Fibroblast of lung (primary cell): ENCODE measurements at regions not wholly inside any gene's neighbourhood (a gene's known extent, or its start where the extent isn't known, plus 50 kb on each side); places are given as distances from the start of the nearest gene placed in this dataset.

Experiments
- DNase-seq, 2 donors: peaks; one replicate each; pipeline versions ENCODE4 v3.0.0 to v3.0.0-alpha.2; 2010; ENCODE audit warnings: low read depth in 2 of 2
- H2AFZ ChIP-seq: 2 replicates; pipeline ENCODE4 v1.5.1; 2012; ENCODE audit warnings: low read length, control low read depth, inconsistent platforms
- H3K27ac ChIP-seq: 2 replicates; pipeline ENCODE4 v1.5.1; 2011; ENCODE audit warnings: low read length, control low read depth; ENCODE audit not compliant: insufficient read depth
- H3K27me3 ChIP-seq: 2 replicates; pipeline ENCODE4 v1.5.1; 2011; ENCODE audit warnings: mild to moderate bottlenecking, low read length; ENCODE audit not compliant: control insufficient read depth, insufficient read depth
- H3K36me3 ChIP-seq: 2 replicates; pipeline ENCODE4 v1.5.1; 2011; ENCODE audit warnings: low read length; ENCODE audit not compliant: control insufficient read depth, insufficient read depth
- H3K4me1 ChIP-seq: 2 replicates; pipeline ENCODE4 v1.5.1; 2011; ENCODE audit warnings: low read length; ENCODE audit not compliant: control insufficient read depth, insufficient read depth; ENCODE audit errors: extremely low read depth
- H3K4me2 ChIP-seq: 2 replicates; pipeline ENCODE4 v1.5.1; 2011; ENCODE audit warnings: low read length, control low read depth; ENCODE audit not compliant: insufficient read depth; ENCODE audit errors: extremely low read depth
- H3K4me3 ChIP-seq, 4 experiments: fragments of 200-600 bp in 1 of 4; sonication (generic) in 1 of 4; replicated peaks in 1 of 4; 2 replicates each; pipeline ENCODE4 v1.5.1; 2011 to 2016; ENCODE audit warnings: low read length in 4 of 4, low read depth in 3 of 4, mild to moderate bottlenecking in 3 of 4, control low read depth in 2 of 4, inconsistent platforms in 1 of 4, mixed read lengths in 1 of 4; ENCODE audit not compliant: insufficient read depth in 1 of 4; ENCODE audit errors: control extremely low read depth in 1 of 4
- H3K79me2 ChIP-seq: 2 replicates; pipeline ENCODE4 v1.5.1; 2012; ENCODE audit warnings: mild to moderate bottlenecking, low read length, inconsistent platforms; ENCODE audit not compliant: control insufficient read depth, insufficient read depth
- H3K9ac ChIP-seq: 2 replicates; pipeline ENCODE4 v1.5.1; 2011; ENCODE audit warnings: mild to moderate bottlenecking, low read length, control low read depth; ENCODE audit not compliant: insufficient read depth
- H3K9me3 ChIP-seq: 2 replicates; pipeline ENCODE4 v1.5.1; 2012; ENCODE audit warnings: low read depth, low read length; ENCODE audit not compliant: control insufficient read depth, insufficient read depth
- H4K20me1 ChIP-seq: 2 replicates; pipeline ENCODE4 v1.5.1; 2011; ENCODE audit warnings: low read length; ENCODE audit not compliant: control insufficient read depth, insufficient read depth; ENCODE audit errors: extremely low read depth
- EZH2 ChIP-seq: IDR thresholded peaks from 2 replicates; pipeline ENCODE4 v1.5.1; 2012; ENCODE audit warnings: low read length, control low read depth, mild to moderate bottlenecking; ENCODE audit errors: missing control alignments
- TF ChIP-seq, protein P1 (sequence below), 2 donors: IDR thresholded peaks in 1 of 2; conservative IDR thresholded peaks in 1 of 2; 1 replicate in 1 of 2; 2 replicates in 1 of 2; pipeline ENCODE4 v1.5.1; 2011 to 2012; ENCODE audit warnings: low read length in 2 of 2, control low read depth in 1 of 2, inconsistent platforms in 1 of 2, low read depth in 1 of 2, mild to moderate bottlenecking in 1 of 2

- Histone ChIP-seq H2AFZ (no peak overlapping the region), H3K4me3 (no peak overlapping the region), H3K27me3 (no peaks in the 10 kb centered on the region), H3K4me2 (no peak overlapping the region), H3K9ac (no peak overlapping the region), H4K20me1 (no peaks in the 10 kb centered on the region), H3K36me3 (no peaks in the 10 kb centered on the region), H3K27ac (no peak overlapping the region), H3K9me3 (no peaks in the 10 kb centered on the region), H3K79me2 (no peaks in the 10 kb centered on the region), H3K4me1 (peaks cover 9% of the 10 kb centered on the region)
- TF ChIP-seq, protein P1, sequence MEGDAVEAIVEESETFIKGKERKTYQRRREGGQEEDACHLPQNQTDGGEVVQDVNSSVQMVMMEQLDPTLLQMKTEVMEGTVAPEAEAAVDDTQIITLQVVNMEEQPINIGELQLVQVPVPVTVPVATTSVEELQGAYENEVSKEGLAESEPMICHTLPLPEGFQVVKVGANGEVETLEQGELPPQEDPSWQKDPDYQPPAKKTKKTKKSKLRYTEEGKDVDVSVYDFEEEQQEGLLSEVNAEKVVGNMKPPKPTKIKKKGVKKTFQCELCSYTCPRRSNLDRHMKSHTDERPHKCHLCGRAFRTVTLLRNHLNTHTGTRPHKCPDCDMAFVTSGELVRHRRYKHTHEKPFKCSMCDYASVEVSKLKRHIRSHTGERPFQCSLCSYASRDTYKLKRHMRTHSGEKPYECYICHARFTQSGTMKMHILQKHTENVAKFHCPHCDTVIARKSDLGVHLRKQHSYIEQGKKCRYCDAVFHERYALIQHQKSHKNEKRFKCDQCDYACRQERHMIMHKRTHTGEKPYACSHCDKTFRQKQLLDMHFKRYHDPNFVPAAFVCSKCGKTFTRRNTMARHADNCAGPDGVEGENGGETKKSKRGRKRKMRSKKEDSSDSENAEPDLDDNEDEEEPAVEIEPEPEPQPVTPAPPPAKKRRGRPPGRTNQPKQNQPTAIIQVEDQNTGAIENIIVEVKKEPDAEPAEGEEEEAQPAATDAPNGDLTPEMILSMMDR (conservative IDR thresholded peaks at IDR 0.05 in 1 of 2, IDR thresholded peaks at IDR 0.05 in 1 of 2; ENCODE audit: low read depth in 1 of 2, low read length in 2 of 2), result no peak
- TF ChIP-seq EZH2, result no peak
- peak in 1 of 2 donors; percentile 14 for DNase-seq
Measured at GRCh38 chr4:81356621-81357020, 115.1 kb downstream of the RASGEF1B start.

DNA sequence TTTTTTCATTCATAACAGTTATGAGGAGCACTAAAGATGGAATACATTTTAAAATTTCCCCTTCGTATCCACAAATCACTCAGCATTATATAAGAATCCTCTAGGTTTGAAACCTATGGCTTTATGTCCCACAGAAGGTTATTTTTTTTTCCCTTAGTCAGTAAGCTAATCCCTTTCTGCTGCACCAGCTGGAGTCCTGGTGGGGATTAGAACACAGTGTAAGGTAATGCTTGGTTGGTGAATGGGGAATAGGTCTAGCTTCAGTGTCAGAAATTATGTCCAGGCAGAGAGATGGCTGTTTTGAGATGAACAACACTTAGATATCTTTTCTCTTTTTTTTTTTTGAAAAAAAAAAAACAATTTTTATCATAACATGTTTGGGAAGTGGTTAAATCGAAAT, 116.6 kb downstream of the RASGEF1B start:
- TF ChIP-seq, protein P1 (conservative IDR thresholded peaks at IDR 0.05 in 1 of 2, IDR thresholded peaks at IDR 0.05 in 1 of 2; ENCODE audit: low read depth in 1 of 2, low read length in 2 of 2), result no peak
- TF ChIP-seq EZH2, result no peak
- no peak for DNase-seq
- Histone ChIP-seq H3K4me2 (no peak overlapping the region), H3K9ac (no peak overlapping the region), H3K27ac (no peak overlapping the region), H3K36me3 (no peaks in the 10 kb centered on the region), H3K4me3 (no peak overlapping the region), H3K79me2 (no peaks in the 10 kb centered on the region), H3K27me3 (no peaks in the 10 kb centered on the region), H3K4me1 (peaks cover 9% of the 10 kb centered on the region), H2AFZ (no peak overlapping the region), H4K20me1 (no peaks in the 10 kb centered on the region), H3K9me3 (no peaks in the 10 kb centered on the region)

- Histone ChIP-seq H2AFZ (no peak overlapping the region), H3K4me1 (peaks cover 8% of the 10 kb centered on the region), H3K4me2 (no peak overlapping the region), H3K79me2 (no peaks in the 10 kb centered on the region), H3K4me3 (no peak overlapping the region), H3K27ac (no peak overlapping the region), H3K9me3 (no peaks in the 10 kb centered on the region), H4K20me1 (no peaks in the 10 kb centered on the region), H3K9ac (no peak overlapping the region), H3K36me3 (no peaks in the 10 kb centered on the region), H3K27me3 (no peaks in the 10 kb centered on the region)
- peak; percentile 5 to 63 for DNase-seq
- TF ChIP-seq, protein P1 (conservative IDR thresholded peaks at IDR 0.05 in 1 of 2, IDR thresholded peaks at IDR 0.05 in 1 of 2; ENCODE audit: low read depth in 1 of 2, low read length in 2 of 2), result no peak
- no peak for TF ChIP-seq EZH2
Measured at GRCh38 chr4:81353861-81354260, 117.8 kb downstream of the RASGEF1B start.
